K562 (cell line): ENCODE measurements at regions not wholly inside any gene's neighbourhood (a gene's known extent, or its start where the extent isn't known, plus 50 kb on each side); places are given as distances from the start of the nearest gene placed in this dataset.

Experiments
- ATAC-seq: fragments of 200-7000 bp; cut with Tn5 transposase; 3 replicates; pipeline ENCODE4 v1.9.1; 2020; ENCODE audit warnings: moderate library complexity
- BruUV-seq: library from RNA; stranded (reverse); fragments of 400-500 nt; replicated peaks from 2 replicates; lab custom pipeline; 2021; lab: Mats Ljungman, UMichigan
- CTCF ChIA-PET: fragments of 300-600 bp; formaldehyde crosslinking; extraction: SDS; loops from one replicate; lab custom pipeline; 2021; ENCODE audit warnings: low intra/inter-chr PET ratio; lab: Yijun Ruan, JAX
- POLR2A ChIA-PET: fragments of 300-600, 350-650 bp; sonication (Branson Sonifier 250); formaldehyde crosslinking; extraction: SDS; loops from one replicate; lab custom pipeline; 2021; ENCODE audit warnings: antibody characterized with exemption, inconsistent platforms; lab: Yijun Ruan, JAX
- DNase-seq, 4 experiments: peaks; one replicate each; pipeline versions ENCODE4 v3.0.0 to v3.0.0-alpha.2; 2011 to 2018; ENCODE audit warnings: low spot score in 3 of 4, mixed read lengths in 3 of 4; ENCODE audit errors: extremely low read depth in 1 of 4
- FAIRE-seq: peaks from 2 replicates; lab custom pipeline; 2011; peaks lifted over from hg19 to GRCh38; lab: Jason Lieb, UNC
- H2AFZ ChIP-seq: 2 replicates; pipeline ENCODE4 v1.6.0; 2011; ENCODE audit warnings: low read depth, low read length, control low read depth, inconsistent platforms
- H3K27ac ChIP-seq: fragments of 200-600 bp; 3 replicates; pipeline ENCODE4 v1.8.0; 2011; ENCODE audit warnings: low read depth, mild to moderate bottlenecking, control low read depth, inconsistent platforms, low read length, moderate library complexity, mixed read lengths; ENCODE audit errors: extremely low read depth
- H3K27me3 ChIP-seq, 2 experiments: fragments of 300-600 bp in 1 of 2; 2 replicates in 1 of 2; 3 replicates in 1 of 2; pipeline versions ENCODE4 v1.6.0 to v1.8.0; 2011; ENCODE audit warnings: inconsistent platforms in 2 of 2, low read length in 2 of 2, mild to moderate bottlenecking in 1 of 2, mixed read lengths in 1 of 2, moderate library complexity in 1 of 2; ENCODE audit not compliant: control insufficient read depth in 2 of 2, insufficient read depth in 2 of 2
- H3K36me3 ChIP-seq: fragments of 300-600 bp; 3 replicates; pipeline ENCODE4 v1.8.0; 2011; ENCODE audit warnings: mild to moderate bottlenecking, low read length, inconsistent platforms; ENCODE audit not compliant: control insufficient read depth, insufficient read depth
- H3K4me1 ChIP-seq, 2 experiments: fragments of 200-600 bp in 1 of 2; replicated peaks in 1 of 2; 2 replicates in 1 of 2; 3 replicates in 1 of 2; pipeline versions ENCODE4 v1.5.1 to v1.8.0; 2011; ENCODE audit warnings: inconsistent platforms in 2 of 2, low read length in 2 of 2, mild to moderate bottlenecking in 1 of 2, mixed read lengths in 1 of 2, moderate library complexity in 1 of 2; ENCODE audit not compliant: control insufficient read depth in 2 of 2, insufficient read depth in 2 of 2
- H3K4me2 ChIP-seq: 2 replicates; pipeline ENCODE4 v1.6.1; 2011; ENCODE audit warnings: low read length, control low read depth, inconsistent platforms, mixed read lengths; ENCODE audit not compliant: insufficient read depth
- H3K4me3 ChIP-seq: fragments of 200-600 bp; sonication (generic), shearing (Covaris generic); 2 replicates; pipeline ENCODE4 v1.5.1; 2016; ENCODE audit warnings: control low read depth, inconsistent platforms
- H3K79me2 ChIP-seq: fragments of 200-600 bp; 3 replicates; pipeline ENCODE4 v1.8.0; 2011; ENCODE audit warnings: low read length, inconsistent platforms; ENCODE audit not compliant: control insufficient read depth, insufficient read depth
- H3K9ac ChIP-seq, 2 experiments: 2 replicates each; pipeline versions ENCODE4 v1.6.0 to v1.6.1; 2011; ENCODE audit warnings: low read depth in 2 of 2, low read length in 2 of 2, control low read depth in 1 of 2, inconsistent platforms in 1 of 2, mild to moderate bottlenecking in 1 of 2, mixed read lengths in 1 of 2; ENCODE audit not compliant: insufficient read depth in 1 of 2
- H3K9me1 ChIP-seq: one replicate; pipeline ENCODE4 v1.6.0; 2011; ENCODE audit warnings: inconsistent platforms, mild to moderate bottlenecking, low read length, moderate library complexity; ENCODE audit not compliant: control insufficient read depth, insufficient read depth
- H3K9me3 ChIP-seq: replicated peaks from 2 replicates; pipeline ENCODE4 v1.5.1; 2011; ENCODE audit warnings: low read depth, low read length, inconsistent platforms; ENCODE audit not compliant: control insufficient read depth, insufficient read depth
- H4K20me1 ChIP-seq: replicated peaks from 2 replicates; pipeline ENCODE4 v1.6.1; 2011; ENCODE audit warnings: low read length, inconsistent platforms, mixed read lengths; ENCODE audit not compliant: control insufficient read depth, insufficient read depth
- EWSR1 ChIP-seq: fragments of 450-650 bp; IDR thresholded peaks from 2 replicates; pipeline ENCODE4 v1.6.1; 2018; ENCODE audit warnings: borderline replicate concordance, mild to moderate bottlenecking, low read depth, moderate library complexity; ENCODE audit not compliant: partially characterized antibody
- IFI16 ChIP-seq: fragments of 250-450 bp; sonication (Bioruptor Pico); IDR thresholded peaks from 2 replicates; pipeline ENCODE4 v2.1.2; 2022; ENCODE audit warnings: mild to moderate bottlenecking, inconsistent platforms
- KLF6 ChIP-seq: fragments of 250-450 bp; sonication (Bioruptor Pico); IDR thresholded peaks from 2 replicates; pipeline ENCODE4 v1.4.0; 2020; ENCODE audit warnings: mild to moderate bottlenecking, moderate library complexity, borderline replicate concordance
- MECOM ChIP-seq: fragments of 250-450 bp; sonication (Bioruptor Pico); IDR thresholded peaks from 2 replicates; pipeline ENCODE4 v1.8.0; 2022; ENCODE audit warnings: inconsistent platforms
- MYBL2 ChIP-seq, 2 experiments: fragments of 450-650 bp in 1 of 2; sonication (generic) in 1 of 2; formaldehyde crosslinking in 1 of 2; IDR thresholded peaks; 2 replicates each; pipeline versions ENCODE4 v1.6.1 to v1.8.1; 2017 to 2022; ENCODE audit warnings: borderline replicate concordance in 1 of 2, inconsistent platforms in 1 of 2, low read depth in 1 of 2, mild to moderate bottlenecking in 1 of 2, missing genetic modification reagents in 1 of 2, moderate library complexity in 1 of 2
- NCOA6 ChIP-seq: fragments of 450-650 bp; IDR thresholded peaks from 2 replicates; pipeline ENCODE4 v1.6.1; 2017; ENCODE audit warnings: mild to moderate bottlenecking
- SAFB ChIP-seq: fragments of 200-400 bp; formaldehyde crosslinking; IDR thresholded peaks from 2 replicates; pipeline ENCODE4 v1.6.1; 2017; ENCODE audit warnings: low read depth, low read length, borderline replicate concordance
- SUPT5H ChIP-seq: fragments of 450-650 bp; IDR thresholded peaks from 2 replicates; pipeline ENCODE4 v1.6.1; 2016
- ZNF436 ChIP-seq: fragments of 250-450, 450-650 bp; sonication (Bioruptor Pico); formaldehyde crosslinking; IDR thresholded peaks from 2 replicates; pipeline ENCODE4 v1.7.0; 2020; ENCODE audit warnings: mild to moderate bottlenecking
- ZNF766 ChIP-seq: fragments of 200-800 bp; sonication (Bioruptor generic); conservative IDR thresholded peaks from 2 replicates; pipeline ENCODE4 v1.6.1; 2016; ENCODE audit warnings: missing genetic modification characterization, missing compliant biosample characterization
- WGBS: fragments of 100-300 bp; shearing (Covaris generic); methylation state at CpG from one replicate; pipeline ENCODE4 v1.1.6; 2016; ENCODE audit warnings: low coverage, mixed read lengths; ENCODE audit not compliant: insufficient coverage; ENCODE audit errors: missing lambda C conversion rate; 5-methylcytosine and 5-hydroxymethylcytosine counted together
- in situ Hi-C: fragments of 300-500 bp; cut with MboI; formaldehyde crosslinking; loops from 4 replicates; pipeline ENCODE4 v1.15.0; 2018; ENCODE audit warnings: inconsistent platforms, mixed read lengths
- intact Hi-C: fragments of 100-400 bp; cut with micrococcal nuclease; formaldehyde crosslinking; loops from 2 replicates; pipeline ENCODE4 v1.14.2; 2022
- TF ChIP-seq, protein P1 (sequence below): fragments of 450-650 bp; IDR thresholded peaks from 2 replicates; pipeline ENCODE4 v1.6.1; 2018; ENCODE audit warnings: mild to moderate bottlenecking, low read depth; ENCODE audit not compliant: partially characterized antibody
- TF ChIP-seq, protein P2 (sequence below), 2 experiments: fragments of 450-650 bp; IDR thresholded peaks; 2 replicates each; pipeline ENCODE4 v1.6.1; 2016; ENCODE audit warnings: mild to moderate bottlenecking in 2 of 2, borderline replicate concordance in 1 of 2, low read depth in 1 of 2, moderate library complexity in 1 of 2

DNA sequence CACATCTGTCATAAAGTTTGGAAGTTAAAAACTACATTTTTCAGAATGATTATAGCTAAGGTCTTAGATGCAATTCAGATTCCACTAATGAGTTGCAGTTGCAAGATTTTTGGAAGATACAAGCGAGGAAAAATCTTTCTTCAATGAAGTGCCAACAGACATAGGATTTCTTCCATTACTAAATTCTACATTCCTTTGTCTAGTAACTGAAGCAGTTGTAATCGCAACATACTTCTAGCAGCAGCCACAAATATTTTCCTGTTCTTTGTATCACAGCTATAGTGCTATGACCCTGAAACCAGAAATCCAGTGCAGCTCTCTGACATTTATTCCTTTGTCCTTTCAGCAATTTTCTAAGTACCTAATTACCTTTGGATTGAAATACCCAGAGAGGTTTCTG is 225.2 kb upstream of the SLIT2 start (continued):
- TF ChIP-seq, protein P1, sequence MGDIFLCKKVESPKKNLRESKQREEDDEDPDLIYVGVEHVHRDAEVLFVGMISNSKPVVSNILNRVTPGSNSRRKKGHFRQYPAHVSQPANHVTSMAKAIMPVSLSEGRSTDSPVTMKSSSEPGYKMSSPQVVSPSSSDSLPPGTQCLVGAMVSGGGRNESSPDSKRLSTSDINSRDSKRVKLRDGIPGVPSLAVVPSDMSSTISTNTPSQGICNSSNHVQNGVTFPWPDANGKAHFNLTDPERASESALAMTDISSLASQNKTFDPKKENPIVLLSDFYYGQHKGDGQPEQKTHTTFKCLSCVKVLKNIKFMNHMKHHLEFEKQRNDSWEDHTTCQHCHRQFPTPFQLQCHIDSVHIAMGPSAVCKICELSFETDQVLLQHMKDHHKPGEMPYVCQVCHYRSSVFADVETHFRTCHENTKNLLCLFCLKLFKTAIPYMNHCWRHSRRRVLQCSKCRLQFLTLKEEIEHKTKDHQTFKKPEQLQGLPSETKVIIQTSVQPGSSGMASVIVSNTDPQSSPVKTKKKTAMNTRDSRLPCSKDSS, result no peak
- no peak for TF ChIP-seq ZNF766 (CRISPR knock-in tag)
- no peak for TF ChIP-seq MECOM

DNA sequence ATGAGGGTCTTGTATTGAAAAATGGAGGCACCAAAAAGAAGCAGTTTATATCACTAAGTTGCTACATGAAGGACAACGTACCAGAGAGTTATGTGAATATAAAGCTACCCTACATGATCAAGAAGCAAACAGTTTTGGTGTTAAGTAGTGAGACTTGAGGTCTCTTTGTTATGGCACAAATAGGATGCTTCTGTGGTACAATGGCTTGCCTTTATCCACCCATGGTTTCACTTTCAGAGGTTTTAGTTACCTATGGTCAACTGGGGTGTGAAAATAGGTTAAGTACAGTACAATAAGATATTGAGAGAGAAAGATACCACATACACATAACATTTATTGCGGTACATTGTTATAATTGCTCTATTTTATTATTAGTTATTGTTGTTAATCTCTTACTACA is 229.2 kb upstream of the SLIT2 start:
- no peaks in the 10 kb centered on the region for H3K27me3 ChIP-seq
- H3K27ac ChIP-seq, result no peak overlapping the region
- POLR2A ChIA-PET, result no interaction called here
- H2AFZ ChIP-seq, result no peak overlapping the region
- H3K79me2 ChIP-seq, result no peaks in the 10 kb centered on the region
- no peak for ATAC-seq
- H3K9ac ChIP-seq, result no peak overlapping the region
- H3K9me3 ChIP-seq, result no peaks in the 10 kb centered on the region
- H3K36me3 ChIP-seq, result no peaks in the 10 kb centered on the region
- no peaks in the 10 kb centered on the region for H3K4me1 ChIP-seq
- intact Hi-C loops (no loop called here), in situ Hi-C loops (no loop called here)
- CTCF ChIA-PET, result no interaction called here
- FAIRE-seq, result no peak
- H3K9me1 ChIP-seq, result no peaks in the 10 kb centered on the region
- H3K4me3 ChIP-seq, result no peak overlapping the region
- 0% methylated on average over 2 of the region's 2 CpGs for WGBS
- DNase-seq, result no peak
- H4K20me1 ChIP-seq, result no peaks in the 10 kb centered on the region
- no peak overlapping the region for H3K4me2 ChIP-seq
- BruUV-seq, result no TSS peak
- TF ChIP-seq KLF6 (CRISPR knock-in tag) (no peak), MYBL2 (IDR thresholded peaks at IDR 0.05; ENCODE audit: low read depth) (no peak), MYBL2 (CRISPR knock-in tag; IDR thresholded peaks at IDR 0.05; ENCODE audit: borderline replicate concordance) (no peak), EWSR1 (no peak), ZNF436 (CRISPR knock-in tag) (no peak), NCOA6 (no peak), SUPT5H (no peak), SAFB (no peak), IFI16 (no peak)
- TF ChIP-seq, protein P2, sequence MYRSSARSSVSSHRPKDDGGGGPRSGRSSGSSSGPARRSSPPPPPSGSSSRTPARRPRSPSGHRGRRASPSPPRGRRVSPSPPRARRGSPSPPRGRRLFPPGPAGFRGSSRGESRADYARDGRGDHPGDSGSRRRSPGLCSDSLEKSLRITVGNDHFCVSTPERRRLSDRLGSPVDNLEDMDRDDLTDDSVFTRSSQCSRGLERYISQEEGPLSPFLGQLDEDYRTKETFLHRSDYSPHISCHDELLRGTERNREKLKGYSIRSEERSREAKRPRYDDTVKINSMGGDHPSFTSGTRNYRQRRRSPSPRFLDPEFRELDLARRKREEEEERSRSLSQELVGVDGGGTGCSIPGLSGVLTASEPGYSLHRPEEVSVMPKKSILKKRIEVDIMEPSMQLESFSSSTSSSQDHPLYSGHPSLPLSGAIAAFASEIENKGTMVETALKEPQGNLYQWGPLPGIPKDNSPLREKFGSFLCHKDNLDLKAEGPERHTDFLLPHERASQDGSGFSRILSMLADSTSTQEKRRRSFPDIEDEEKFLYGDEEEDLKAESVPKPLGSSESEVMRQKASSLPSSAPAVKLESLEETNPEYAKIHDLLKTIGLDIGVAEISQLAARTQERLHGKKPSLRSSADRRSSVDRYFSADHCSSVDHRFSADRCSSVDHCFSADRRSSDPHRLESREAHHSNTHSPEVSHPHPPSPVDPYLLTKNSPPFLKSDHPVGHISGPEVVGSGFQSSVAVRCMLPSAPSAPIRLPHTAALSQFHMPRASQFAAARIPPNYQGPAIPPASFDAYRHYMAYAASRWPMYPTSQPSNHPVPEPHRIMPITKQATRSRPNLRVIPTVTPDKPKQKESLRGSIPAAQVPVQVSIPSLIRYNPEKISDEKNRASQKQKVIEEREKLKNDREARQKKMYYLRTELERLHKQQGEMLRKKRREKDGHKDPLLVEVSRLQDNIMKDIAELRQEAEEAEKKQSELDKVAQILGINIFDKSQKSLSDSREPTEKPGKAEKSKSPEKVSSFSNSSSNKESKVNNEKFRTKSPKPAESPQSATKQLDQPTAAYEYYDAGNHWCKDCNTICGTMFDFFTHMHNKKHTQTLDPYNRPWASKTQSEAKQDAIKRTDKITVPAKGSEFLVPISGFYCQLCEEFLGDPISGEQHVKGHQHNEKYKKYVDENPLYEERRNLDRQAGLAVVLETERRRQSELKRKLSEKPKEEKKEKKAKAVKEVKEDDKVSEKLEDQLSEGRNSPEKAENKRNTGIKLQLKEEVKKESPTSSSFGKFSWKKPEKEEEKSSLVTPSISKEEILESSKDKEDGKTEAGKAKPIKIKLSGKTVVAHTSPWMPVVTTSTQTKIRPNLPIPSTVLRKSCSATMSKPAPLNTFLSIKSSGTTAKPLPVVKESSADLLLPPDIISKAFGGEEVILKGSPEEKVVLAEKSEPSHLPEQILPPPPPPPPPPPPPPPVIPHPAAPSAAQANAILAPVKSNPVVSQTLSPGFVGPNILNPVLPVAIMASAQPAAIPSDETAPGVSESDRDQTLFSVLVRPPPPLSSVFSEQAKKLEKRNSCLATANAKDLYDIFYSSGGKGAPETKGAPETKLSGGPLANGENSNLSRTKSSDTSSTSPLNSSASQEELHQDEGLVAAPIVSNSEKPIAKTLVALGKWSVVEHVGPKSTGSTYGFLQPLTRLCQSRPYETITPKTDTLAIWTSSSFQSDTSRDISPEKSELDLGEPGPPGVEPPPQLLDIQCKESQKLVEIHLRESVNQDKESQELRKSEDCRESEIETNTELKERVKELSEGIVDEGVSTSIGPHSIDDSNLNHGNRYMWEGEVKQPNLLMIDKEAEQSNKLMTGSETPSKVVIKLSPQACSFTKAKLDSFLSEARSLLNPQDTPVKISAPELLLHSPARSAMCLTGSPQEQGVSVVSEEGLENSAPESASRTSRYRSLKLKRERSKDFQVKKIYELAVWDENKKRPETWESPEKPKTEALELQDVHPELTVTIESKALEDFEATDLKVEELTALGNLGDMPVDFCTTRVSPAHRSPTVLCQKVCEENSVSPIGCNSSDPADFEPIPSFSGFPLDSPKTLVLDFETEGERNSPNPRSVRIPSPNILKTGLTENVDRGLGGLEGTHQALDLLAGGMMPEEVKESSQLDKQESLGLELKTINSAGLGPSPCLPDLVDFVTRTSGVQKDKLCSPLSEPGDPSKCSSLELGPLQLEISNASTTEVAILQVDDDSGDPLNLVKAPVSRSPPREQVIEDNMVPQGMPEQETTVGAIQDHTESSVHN (IDR thresholded peaks at IDR 0.05; ENCODE audit: borderline replicate concordance in 1 of 2, low read depth in 1 of 2), result no peak
